ENCODE measurements at regions not wholly inside any gene's neighbourhood (a gene's known extent, or its start where the extent isn't known, plus 50 kb on each side); places are given as distances from the start of the nearest gene placed in this dataset.
A peak's percentile ranks its signal among the peaks of the same experiment; 100 is the strongest.

GRCh38 chr18:53745224-53745967 lies 479.1 kb downstream of the MBD2 start:
- H3K9me3 ChIP-seq (ENCODE audit: control insufficient read depth in 2 of 2, insufficient read depth in 1 of 2, low read depth in 1 of 2, low read length in 1 of 2) = no peaks in the 10 kb centered on the region
- no peaks in the 10 kb centered on the region for H3K27me3 ChIP-seq (ENCODE audit: control insufficient read depth in 3 of 3, insufficient read depth in 3 of 3, low read length in 3 of 3)
- H3K4me3 ChIP-seq (ENCODE audit: low read depth in 1 of 3, low read length in 3 of 3) = no peak overlapping the region
- H3K27ac ChIP-seq (ENCODE audit: low read depth in 1 of 3, low read length in 2 of 3) = no peak overlapping the region
- DNase-seq (peak in 1 of 2 donors; percentile 45), FAIRE-seq (no peak)
- no peaks in the 10 kb centered on the region for H3K4me1 ChIP-seq (ENCODE audit: control insufficient read depth in 3 of 3, insufficient read depth in 2 of 3, low read depth in 1 of 3, low read length in 2 of 3)
- H3K36me3 ChIP-seq (ENCODE audit: control insufficient read depth in 3 of 3, insufficient read depth in 2 of 3, low read depth in 1 of 3, low read length in 3 of 3) = no peaks in the 10 kb centered on the region
- 51 to 67% (median 56%) methylated on average over 5 of the region's 5 CpGs for WGBS, 3 donors

GRCh38 chr18:53739700-53740099 lies 484.8 kb downstream of the MBD2 start:
- H3K4me1 ChIP-seq (ENCODE audit: control insufficient read depth in 3 of 3, insufficient read depth in 2 of 3, low read depth in 1 of 3, low read length in 2 of 3) = no peaks in the 10 kb centered on the region
- no peak overlapping the region for H3K27ac ChIP-seq (ENCODE audit: low read depth in 1 of 3, low read length in 2 of 3)
- FAIRE-seq (no peak), DNase-seq (no peak)
- no peaks in the 10 kb centered on the region for H3K36me3 ChIP-seq (ENCODE audit: control insufficient read depth in 3 of 3, insufficient read depth in 2 of 3, low read depth in 1 of 3, low read length in 3 of 3)
- no peaks in the 10 kb centered on the region for H3K9me3 ChIP-seq (ENCODE audit: control insufficient read depth in 2 of 2, insufficient read depth in 1 of 2, low read depth in 1 of 2, low read length in 1 of 2)
- 67 to 74% (median 69%) methylated on average over 5 of the region's 5 CpGs for WGBS, 3 donors
- H3K27me3 ChIP-seq (ENCODE audit: control insufficient read depth in 3 of 3, insufficient read depth in 3 of 3, low read length in 3 of 3) = no peaks in the 10 kb centered on the region
- no peak overlapping the region for H3K4me3 ChIP-seq (ENCODE audit: low read depth in 1 of 3, low read length in 3 of 3)

GRCh38 chr18:53735526-53735925 lies 488.9 kb downstream of the MBD2 start:
- no peak for DNase-seq
- Histone ChIP-seq H3K36me3 (ENCODE audit: control insufficient read depth in 3 of 3, insufficient read depth in 2 of 3, low read depth in 1 of 3, low read length in 3 of 3) (no peaks in the 10 kb centered on the region), H3K4me1 (ENCODE audit: control insufficient read depth in 3 of 3, insufficient read depth in 2 of 3, low read depth in 1 of 3, low read length in 2 of 3) (no peaks in the 10 kb centered on the region), H3K27me3 (ENCODE audit: control insufficient read depth in 3 of 3, insufficient read depth in 3 of 3, low read length in 3 of 3) (no peaks in the 10 kb centered on the region), H3K4me3 (ENCODE audit: low read depth in 1 of 3, low read length in 3 of 3) (no peak overlapping the region), H3K9me3 (ENCODE audit: control insufficient read depth in 2 of 2, insufficient read depth in 1 of 2, low read depth in 1 of 2, low read length in 1 of 2) (no peaks in the 10 kb centered on the region), H3K27ac (ENCODE audit: low read depth in 1 of 3, low read length in 2 of 3) (no peak overlapping the region)
- no peak for FAIRE-seq
- 29 to 63% (median 38%) methylated on average over 1 of the region's 1 CpG for WGBS, 3 donors

GRCh38 chr18:53715243-53715853 lies 509.1 kb downstream of the MBD2 start:
- Histone ChIP-seq H3K27me3 (ENCODE audit: control insufficient read depth in 3 of 3, insufficient read depth in 3 of 3, low read length in 3 of 3) (no peaks in the 10 kb centered on the region), H3K36me3 (ENCODE audit: control insufficient read depth in 3 of 3, insufficient read depth in 2 of 3, low read depth in 1 of 3, low read length in 3 of 3) (no peaks in the 10 kb centered on the region), H3K9me3 (ENCODE audit: control insufficient read depth in 2 of 2, insufficient read depth in 1 of 2, low read depth in 1 of 2, low read length in 1 of 2) (no peaks in the 10 kb centered on the region), H3K4me3 (ENCODE audit: low read depth in 1 of 3, low read length in 3 of 3) (no peak overlapping the region), H3K27ac (ENCODE audit: low read depth in 1 of 3, low read length in 2 of 3) (no peak overlapping the region), H3K4me1 (ENCODE audit: control insufficient read depth in 3 of 3, insufficient read depth in 2 of 3, low read depth in 1 of 3, low read length in 2 of 3) (peaks cover 0 to 3% (median 0%) of the 10 kb centered on the region in 3 donors)
- FAIRE-seq (no peak), DNase-seq (no peak)
- WGBS, 3 donors = 34 to 44% (median 44%) methylated on average over 3 of the region's 3 CpGs

GRCh38 chr18:53710080-53710479 lies 514.4 kb downstream of the MBD2 start:
- H3K9me3 ChIP-seq (ENCODE audit: control insufficient read depth in 2 of 2, insufficient read depth in 1 of 2, low read depth in 1 of 2, low read length in 1 of 2) = no peaks in the 10 kb centered on the region
- H3K27me3 ChIP-seq (ENCODE audit: control insufficient read depth in 3 of 3, insufficient read depth in 3 of 3, low read length in 3 of 3) = no peaks in the 10 kb centered on the region
- no peaks in the 10 kb centered on the region for H3K36me3 ChIP-seq (ENCODE audit: control insufficient read depth in 3 of 3, insufficient read depth in 2 of 3, low read depth in 1 of 3, low read length in 3 of 3)
- FAIRE-seq (no peak), DNase-seq (no peak)
- WGBS, 3 donors = 70 to 86% (median 81%) methylated on average over 2 of the region's 2 CpGs
- H3K4me1 ChIP-seq (ENCODE audit: control insufficient read depth in 3 of 3, insufficient read depth in 2 of 3, low read depth in 1 of 3, low read length in 2 of 3) = no peaks in the 10 kb centered on the region
- no peak overlapping the region for H3K4me3 ChIP-seq (ENCODE audit: low read depth in 1 of 3, low read length in 3 of 3)
- H3K27ac ChIP-seq (ENCODE audit: low read depth in 1 of 3, low read length in 2 of 3) = no peak overlapping the region

- Histone ChIP-seq H3K27me3 (ENCODE audit: control insufficient read depth in 3 of 3, insufficient read depth in 3 of 3, low read length in 3 of 3) (no peaks in the 10 kb centered on the region), H3K4me1 (ENCODE audit: control insufficient read depth in 3 of 3, insufficient read depth in 2 of 3, low read depth in 1 of 3, low read length in 2 of 3) (no peaks in the 10 kb centered on the region), H3K27ac (ENCODE audit: low read depth in 1 of 3, low read length in 2 of 3) (no peak overlapping the region), H3K9me3 (ENCODE audit: control insufficient read depth in 2 of 2, insufficient read depth in 1 of 2, low read depth in 1 of 2, low read length in 1 of 2) (no peaks in the 10 kb centered on the region), H3K36me3 (ENCODE audit: control insufficient read depth in 3 of 3, insufficient read depth in 2 of 3, low read depth in 1 of 3, low read length in 3 of 3) (no peaks in the 10 kb centered on the region), H3K4me3 (ENCODE audit: low read depth in 1 of 3, low read length in 3 of 3) (no peak overlapping the region)
- DNase-seq (no peak), FAIRE-seq (no peak)
- WGBS, 3 donors = 84 to 85% (median 85%) methylated on average over 2 of the region's 2 CpGs
Measured at GRCh38 chr18:53702480-53702879, 522.0 kb downstream of the MBD2 start.

GRCh38 chr18:53701697-53702096 lies 522.8 kb downstream of the MBD2 start:
- FAIRE-seq = no peak
- Histone ChIP-seq H3K27me3 (ENCODE audit: control insufficient read depth in 3 of 3, insufficient read depth in 3 of 3, low read length in 3 of 3) (no peaks in the 10 kb centered on the region), H3K4me1 (ENCODE audit: control insufficient read depth in 3 of 3, insufficient read depth in 2 of 3, low read depth in 1 of 3, low read length in 2 of 3) (no peaks in the 10 kb centered on the region), H3K4me3 (ENCODE audit: low read depth in 1 of 3, low read length in 3 of 3) (no peak overlapping the region), H3K9me3 (ENCODE audit: control insufficient read depth in 2 of 2, insufficient read depth in 1 of 2, low read depth in 1 of 2, low read length in 1 of 2) (no peaks in the 10 kb centered on the region), H3K27ac (ENCODE audit: low read depth in 1 of 3, low read length in 2 of 3) (no peak overlapping the region), H3K36me3 (ENCODE audit: control insufficient read depth in 3 of 3, insufficient read depth in 2 of 3, low read depth in 1 of 3, low read length in 3 of 3) (no peaks in the 10 kb centered on the region)
- 33 to 63% (median 53%) methylated on average over 1 of the region's 1 CpG for WGBS, 3 donors
- no peak for DNase-seq

GRCh38 chr18:53698907-53699306 lies 525.6 kb downstream of the MBD2 start:
- H3K36me3 ChIP-seq (ENCODE audit: control insufficient read depth in 3 of 3, insufficient read depth in 2 of 3, low read depth in 1 of 3, low read length in 3 of 3) = no peaks in the 10 kb centered on the region
- no peaks in the 10 kb centered on the region for H3K9me3 ChIP-seq (ENCODE audit: control insufficient read depth in 2 of 2, insufficient read depth in 1 of 2, low read depth in 1 of 2, low read length in 1 of 2)
- WGBS, 3 donors = 0 to 6% (median 2%) methylated on average over 2 of the region's 2 CpGs
- no peak overlapping the region for H3K4me3 ChIP-seq (ENCODE audit: low read depth in 1 of 3, low read length in 3 of 3)
- DNase-seq (peak in 1 of 2 donors; percentile 66), FAIRE-seq (no peak)
- H3K27me3 ChIP-seq (ENCODE audit: control insufficient read depth in 3 of 3, insufficient read depth in 3 of 3, low read length in 3 of 3) = no peaks in the 10 kb centered on the region
- no peaks in the 10 kb centered on the region for H3K4me1 ChIP-seq (ENCODE audit: control insufficient read depth in 3 of 3, insufficient read depth in 2 of 3, low read depth in 1 of 3, low read length in 2 of 3)
- no peak overlapping the region for H3K27ac ChIP-seq (ENCODE audit: low read depth in 1 of 3, low read length in 2 of 3)

- WGBS, 3 donors = 83 to 94% (median 92%) methylated on average over 2 of the region's 2 CpGs
- FAIRE-seq = no peak
Measured at GRCh38 chr18:53689886-53690285, 534.6 kb downstream of the MBD2 start.

More at GRCh38 chr18:53689886-53690285, 534.6 kb downstream of the MBD2 start:
- H3K27me3 ChIP-seq (ENCODE audit: control insufficient read depth in 3 of 3, insufficient read depth in 3 of 3, low read length in 3 of 3) = no peaks in the 10 kb centered on the region
- H3K4me1 ChIP-seq (ENCODE audit: control insufficient read depth in 3 of 3, insufficient read depth in 2 of 3, low read depth in 1 of 3, low read length in 2 of 3) = no peaks in the 10 kb centered on the region
- no peak for DNase-seq
- H3K36me3 ChIP-seq (ENCODE audit: control insufficient read depth in 3 of 3, insufficient read depth in 2 of 3, low read depth in 1 of 3, low read length in 3 of 3) = no peaks in the 10 kb centered on the region
- no peaks in the 10 kb centered on the region for H3K9me3 ChIP-seq (ENCODE audit: control insufficient read depth in 2 of 2, insufficient read depth in 1 of 2, low read depth in 1 of 2, low read length in 1 of 2)
- H3K27ac ChIP-seq (ENCODE audit: low read depth in 1 of 3, low read length in 2 of 3) = no peak overlapping the region
- no peak overlapping the region for H3K4me3 ChIP-seq (ENCODE audit: low read depth in 1 of 3, low read length in 3 of 3)
